B cell (primary cell): ENCODE measurements at regions not wholly inside any gene's neighbourhood (a gene's known extent, or its start where the extent isn't known, plus 50 kb on each side); places are given as distances from the start of the nearest gene placed in this dataset.

Experiments used
- ATAC-seq: fragments of 200-7000 bp; cut with Tn5 transposase; one replicate; pipeline ENCODE4 v1.10.0; 2021; ENCODE audit warnings: low read depth, mild to moderate bottlenecking, moderate number of reproducible peaks, moderate library complexity
- CTCF ChIA-PET: fragments of 350-600 bp; sonication (Branson Sonifier 250); formaldehyde crosslinking; loops from one replicate; lab custom pipeline; 2021; ENCODE audit warnings: antibody characterized with exemption, inconsistent platforms; lab: Charles Lee
- POLR2A ChIA-PET: fragments of 350-600 bp; sonication (Branson Sonifier 250); formaldehyde crosslinking; loops from one replicate; lab custom pipeline; 2021; ENCODE audit warnings: antibody characterized with exemption; lab: Charles Lee
- DNase-seq: peaks from one replicate; pipeline ENCODE4 v3.0.0; 2013
- H2AFZ ChIP-seq: 2 replicates; pipeline ENCODE4 v1.6.1; 2012; ENCODE audit warnings: mild to moderate bottlenecking, low read depth, low read length; ENCODE audit not compliant: insufficient read depth, poor library complexity, severe bottlenecking
- H3K27ac ChIP-seq, 2 donors: 1 replicate in 1 of 2; 2 replicates in 1 of 2; pipeline ENCODE4 v1.5.1; 2012 to 2013; ENCODE audit warnings: low read length in 2 of 2, mild to moderate bottlenecking in 2 of 2, moderate library complexity in 1 of 2
- H3K27me3 ChIP-seq, 4 experiments: fragments of 200-600 bp in 1 of 4; sonication (generic) in 1 of 4; replicated peaks in 1 of 4; 1 replicate in 2 of 4; 2 replicates in 2 of 4; pipeline versions ENCODE4 v1.6.1 to v1.7.0; 2013 to 2016; ENCODE audit warnings: low read length in 3 of 4, mild to moderate bottlenecking in 2 of 4, mixed read lengths in 1 of 4, moderate library complexity in 1 of 4; ENCODE audit not compliant: insufficient read depth in 4 of 4, control insufficient read depth in 3 of 4; ENCODE audit errors: control extremely low read depth in 1 of 4
- H3K36me3 ChIP-seq, 2 experiments: replicated peaks in 1 of 2; 1 replicate in 1 of 2; 2 replicates in 1 of 2; pipeline versions ENCODE4 v1.6.1 to v1.7.1; 2013; ENCODE audit warnings: low read length in 1 of 2; ENCODE audit not compliant: insufficient read depth in 2 of 2, control insufficient read depth in 1 of 2; ENCODE audit errors: control extremely low read depth in 1 of 2, extremely low read depth in 1 of 2
- H3K4me1 ChIP-seq, 2 donors: fragments of 200-600 bp in 1 of 2; sonication (generic) in 1 of 2; 1 replicate in 1 of 2; 2 replicates in 1 of 2; pipeline versions ENCODE4 v1.5.1 to v1.6.1; 2013 to 2017; ENCODE audit warnings: low read length in 2 of 2; ENCODE audit not compliant: control insufficient read depth in 2 of 2, insufficient read depth in 2 of 2
- H3K4me2 ChIP-seq: replicated peaks from 2 replicates; pipeline ENCODE3; 2012; ENCODE audit warnings: mild to moderate bottlenecking, low read depth, low read length; ENCODE audit not compliant: poor library complexity, severe bottlenecking
- H3K4me3 ChIP-seq, 5 experiments: fragments of 200-600 bp in 1 of 5; sonication (generic) in 1 of 5; 1 replicate in 3 of 5; 2 replicates in 2 of 5; pipeline versions ENCODE4 v1.5.1 to v1.7.0; 2011 to 2016; ENCODE audit warnings: low read length in 4 of 5, mild to moderate bottlenecking in 4 of 5, low read depth in 2 of 5, control low read depth in 1 of 5, moderate library complexity in 1 of 5; ENCODE audit not compliant: insufficient read depth in 1 of 5; ENCODE audit errors: control extremely low read depth in 1 of 5, extremely low read depth in 1 of 5
- H3K79me2 ChIP-seq: fragments of 200-600 bp; sonication (generic); one replicate; pipeline ENCODE4 v1.6.0; 2016; ENCODE audit warnings: low read length; ENCODE audit not compliant: control insufficient read depth, insufficient read depth
- H3K9ac ChIP-seq: fragments of 200-600 bp; sonication (generic); 2 replicates; pipeline ENCODE4 v1.6.1; 2017; ENCODE audit warnings: mild to moderate bottlenecking, low read length, moderate library complexity
- H3K9me3 ChIP-seq, 3 donors: one replicate each; pipeline versions ENCODE4 v1.6.1 to v1.7.1; 2013; ENCODE audit warnings: low read length in 2 of 3; ENCODE audit not compliant: control insufficient read depth in 2 of 3, insufficient read depth in 1 of 3; ENCODE audit errors: control extremely low read depth in 1 of 3
- H4K20me1 ChIP-seq: 2 replicates; pipeline ENCODE4 v1.6.0; 2012; ENCODE audit warnings: mild to moderate bottlenecking, low read length; ENCODE audit not compliant: insufficient read depth, control insufficient read depth, poor library complexity, severe bottlenecking
- H3K27ac Mint-ChIP-seq: one replicate; pipeline ENCODE4 v1.8.0; 2021; ENCODE audit warnings: mixed read lengths
- H3K27me3 Mint-ChIP-seq: one replicate; pipeline ENCODE4 v1.8.0; 2021; ENCODE audit warnings: mixed read lengths
- H3K4me1 Mint-ChIP-seq: one replicate; pipeline ENCODE4 v1.8.0; 2021; ENCODE audit warnings: mixed read lengths
- H3K4me3 Mint-ChIP-seq: one replicate; pipeline ENCODE4 v1.8.0; 2021; ENCODE audit warnings: mixed read lengths
- H3K9me3 Mint-ChIP-seq: one replicate; pipeline ENCODE4 v1.8.0; 2022; ENCODE audit warnings: mixed read lengths; ENCODE audit not compliant: insufficient read depth
- CTCF ChIP-seq: fragments of 200-600 bp; IDR thresholded peaks from one replicate; pipeline ENCODE4 v1.8.0; 2022; ENCODE audit warnings: antibody characterized with exemption, mild to moderate bottlenecking
- EZH2 ChIP-seq: IDR thresholded peaks from 2 replicates; pipeline ENCODE4 v1.6.1; 2012; ENCODE audit warnings: borderline replicate concordance, low read depth, mild to moderate bottlenecking, moderate library complexity, low read length; ENCODE audit not compliant: insufficient read depth, poor library complexity, severe bottlenecking
- WGBS: methylation state at CpG from one replicate; pipeline ENCODE4 v1.1.5; 2013; ENCODE audit warnings: missing lambda C conversion rate; ENCODE audit not compliant: insufficient coverage; 5-methylcytosine and 5-hydroxymethylcytosine counted together
- intact Hi-C: fragments of 100-400 bp; cut with micrococcal nuclease; formaldehyde crosslinking; loops from one replicate; pipeline ENCODE4 v1.10.0; 2022

GRCh38 chr2:220963076-220963475 lies 609.0 kb downstream of the EPHA4 start:
- H3K27me3 ChIP-seq: no peaks in the 10 kb centered on the region
- no peaks in the 10 kb centered on the region for H3K36me3 ChIP-seq
- H3K4me1 ChIP-seq: no peaks in the 10 kb centered on the region
- DNase-seq (no peak), ATAC-seq (no peak)
- no peaks in the 10 kb centered on the region for H3K79me2 ChIP-seq
- no peak overlapping the region for H3K4me3 ChIP-seq
- H3K4me3 Mint-ChIP-seq: no peak overlapping the region
- no peaks in the 10 kb centered on the region for H3K9me3 ChIP-seq
- H3K27ac Mint-ChIP-seq: no peak overlapping the region
- ChIA-PET POLR2A (no interaction called here), CTCF (no interaction called here)
- intact Hi-C loops: no loop called here
- no peaks in the 10 kb centered on the region for H3K27me3 Mint-ChIP-seq
- TF ChIP-seq EZH2 (no peak), CTCF (no peak)
- H3K9me3 Mint-ChIP-seq: no peaks in the 10 kb centered on the region
- H3K9ac ChIP-seq: no peak overlapping the region
- H2AFZ ChIP-seq: no peak overlapping the region
- no peak overlapping the region for H3K27ac ChIP-seq
- H3K4me2 ChIP-seq: no peak overlapping the region
- no peaks in the 10 kb centered on the region for H3K4me1 Mint-ChIP-seq
- H4K20me1 ChIP-seq: no peaks in the 10 kb centered on the region

GRCh38 chr2:220963930-220964329 lies 608.2 kb downstream of the EPHA4 start:
- H3K4me2 ChIP-seq: no peak overlapping the region
- H3K36me3 ChIP-seq: no peaks in the 10 kb centered on the region
- intact Hi-C loops: no loop called here
- H3K79me2 ChIP-seq: no peaks in the 10 kb centered on the region
- no peaks in the 10 kb centered on the region for H4K20me1 ChIP-seq
- H3K9me3 ChIP-seq: no peaks in the 10 kb centered on the region
- WGBS: no CpG with 5 or more reads among the region's 3 CpGs
- H3K27me3 Mint-ChIP-seq: no peaks in the 10 kb centered on the region
- H3K27ac Mint-ChIP-seq: no peak overlapping the region
- DNase-seq (no peak), ATAC-seq (no peak)
- ChIA-PET CTCF (no interaction called here), POLR2A (no interaction called here)
- no peaks in the 10 kb centered on the region for H3K4me1 ChIP-seq
- TF ChIP-seq EZH2: no peak
- no peak for TF ChIP-seq CTCF
- H3K4me1 Mint-ChIP-seq: no peaks in the 10 kb centered on the region
- H2AFZ ChIP-seq: no peak overlapping the region
- H3K27me3 ChIP-seq: no peaks in the 10 kb centered on the region
- H3K27ac ChIP-seq: no peak overlapping the region
- no peak overlapping the region for H3K9ac ChIP-seq
- no peak overlapping the region for H3K4me3 Mint-ChIP-seq
- H3K9me3 Mint-ChIP-seq: no peaks in the 10 kb centered on the region
- no peak overlapping the region for H3K4me3 ChIP-seq
